AG08395 (cell line): ENCODE measurements at regions not wholly inside any gene's neighbourhood (a gene's known extent, or its start where the extent isn't known, plus 50 kb on each side); places are given as distances from the start of the nearest gene placed in this dataset.

Experiments
- DNase-seq: peaks from one replicate; pipeline ENCODE4 v3.0.0; 2012; ENCODE audit warnings: mixed read lengths, low spot score

DNA sequence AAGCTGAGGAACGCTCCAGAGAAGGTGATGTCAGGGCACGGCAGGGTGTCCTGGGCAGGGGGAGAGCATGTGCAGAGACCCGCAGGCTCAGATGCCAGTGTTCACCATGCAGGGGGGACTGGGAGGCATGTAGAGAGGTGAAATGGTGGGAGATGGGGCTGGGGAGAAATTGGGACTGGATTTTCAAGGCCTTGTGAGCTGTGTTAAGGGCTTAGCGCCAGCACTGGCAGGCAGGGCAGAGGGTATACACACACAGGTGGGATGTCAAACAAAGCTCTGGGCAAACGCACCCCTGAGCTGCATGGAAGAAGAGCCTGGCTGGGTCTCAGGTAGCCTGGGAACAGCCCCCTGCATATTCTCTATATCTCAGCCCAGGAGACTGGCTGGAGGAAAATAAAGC lies 282.7 kb downstream of the SHQ1 start:
- DNase-seq = no peak

DNA sequence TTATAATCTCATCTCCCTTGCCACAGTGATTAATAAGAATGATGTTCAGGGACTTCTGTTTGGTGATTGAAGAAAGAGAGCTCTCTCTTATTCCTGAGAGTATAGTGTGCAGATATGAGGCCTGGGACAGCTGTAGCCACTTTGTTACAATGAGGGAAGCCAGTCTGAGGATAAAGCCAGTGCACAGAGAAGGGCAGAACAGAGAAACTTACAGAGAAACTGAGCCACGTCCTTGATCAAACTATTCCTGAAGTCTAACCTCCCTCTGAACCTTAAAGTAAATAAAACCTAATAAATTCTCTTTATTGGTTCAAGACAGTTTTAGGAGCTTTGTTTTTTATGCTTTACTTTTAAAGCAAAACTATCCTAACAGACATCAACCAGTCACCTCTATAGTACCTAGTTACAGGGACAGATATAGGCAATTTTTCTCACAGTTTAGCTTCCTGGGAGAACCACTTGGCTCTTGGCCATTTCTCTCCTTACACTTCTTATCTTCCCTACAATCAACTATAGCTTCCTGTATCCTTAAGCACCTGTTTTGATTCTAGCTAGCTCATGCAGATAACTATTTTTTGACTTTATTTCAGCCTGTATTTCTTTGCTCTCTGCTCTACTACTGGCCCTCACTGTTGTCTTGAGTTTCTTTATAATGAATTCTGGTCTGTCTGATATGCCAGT lies 284.4 kb downstream of the SHQ1 start:
- DNase-seq = no peak

DNA sequence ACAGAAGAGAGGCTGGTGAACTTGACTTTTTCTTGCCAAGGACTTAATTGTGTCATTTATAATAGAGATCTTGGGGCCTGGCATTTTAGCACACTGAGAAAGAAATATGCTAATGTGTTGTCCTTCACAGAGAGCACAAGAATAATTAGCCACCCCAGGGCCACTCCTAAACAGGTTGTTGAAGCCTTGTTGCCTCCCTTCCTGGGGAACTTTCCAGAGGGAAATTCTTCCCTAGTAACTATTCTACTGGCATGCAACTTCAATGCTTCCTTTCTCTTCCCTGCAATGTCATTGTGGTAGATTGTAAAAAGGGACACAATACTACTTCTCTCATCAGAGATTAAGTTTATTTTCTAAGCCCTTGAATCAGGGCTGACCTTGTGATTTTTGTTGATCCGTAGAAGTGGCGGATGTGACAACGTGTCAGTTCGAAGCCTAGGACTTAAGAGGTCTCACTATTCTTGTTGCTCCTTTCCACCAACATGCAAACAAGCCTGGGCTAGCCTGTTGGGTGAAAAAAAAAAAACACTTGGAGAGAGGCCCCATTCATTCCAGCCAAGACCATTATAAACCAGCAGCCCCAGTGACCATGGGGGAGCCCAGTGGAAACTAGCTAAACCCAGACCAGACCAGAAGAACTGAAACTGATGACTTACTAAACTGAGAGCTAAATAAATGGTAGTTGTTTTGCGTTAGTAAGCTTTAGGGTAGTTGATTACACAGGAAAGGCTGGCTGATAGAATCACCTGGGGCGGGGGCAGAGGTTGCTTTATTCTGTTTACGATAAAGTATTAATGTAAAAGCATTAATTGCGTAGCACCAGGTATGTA lies 287.2 kb downstream of the SHQ1 start:
- no peak for DNase-seq

DNA sequence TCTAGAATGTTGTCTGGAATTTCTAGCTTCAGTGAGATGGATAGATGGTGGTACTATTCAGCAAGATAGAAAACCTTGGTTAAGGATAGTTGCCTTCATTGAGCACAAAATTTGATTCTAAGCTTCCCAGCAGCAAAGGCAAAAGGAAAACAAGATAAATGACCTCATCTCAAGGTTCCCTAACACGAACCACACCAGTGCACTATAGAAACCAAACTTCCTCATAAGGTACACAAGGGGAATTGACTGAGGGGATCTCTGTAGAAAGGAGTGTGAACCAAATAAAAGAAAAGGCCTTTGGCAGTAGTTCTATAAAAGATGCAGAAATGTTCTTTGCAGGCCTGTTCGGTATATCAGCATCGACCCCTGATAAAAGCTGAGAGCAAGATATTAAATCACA lies 288.9 kb downstream of the SHQ1 start:
- no peak for DNase-seq

DNA sequence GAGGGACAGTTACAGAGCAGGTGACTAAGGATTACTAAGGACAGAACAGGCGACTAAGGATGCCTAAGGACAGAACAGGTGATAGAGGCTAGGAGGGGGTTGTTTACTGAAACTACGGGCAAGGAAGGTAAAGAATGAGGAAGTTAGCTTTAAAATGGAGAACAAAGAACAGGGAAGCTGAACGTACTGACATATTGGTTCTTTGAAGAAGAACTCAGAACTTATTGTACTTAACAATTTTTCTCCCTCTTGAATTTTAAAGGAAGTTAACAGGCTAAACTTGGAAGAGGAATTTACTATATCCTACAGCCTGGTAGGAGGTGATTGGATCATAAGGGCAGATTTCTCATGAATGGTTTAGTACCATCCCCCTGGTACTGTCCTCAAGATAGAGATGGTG lies 290.2 kb downstream of the SHQ1 start:
- DNase-seq = no peak

DNA sequence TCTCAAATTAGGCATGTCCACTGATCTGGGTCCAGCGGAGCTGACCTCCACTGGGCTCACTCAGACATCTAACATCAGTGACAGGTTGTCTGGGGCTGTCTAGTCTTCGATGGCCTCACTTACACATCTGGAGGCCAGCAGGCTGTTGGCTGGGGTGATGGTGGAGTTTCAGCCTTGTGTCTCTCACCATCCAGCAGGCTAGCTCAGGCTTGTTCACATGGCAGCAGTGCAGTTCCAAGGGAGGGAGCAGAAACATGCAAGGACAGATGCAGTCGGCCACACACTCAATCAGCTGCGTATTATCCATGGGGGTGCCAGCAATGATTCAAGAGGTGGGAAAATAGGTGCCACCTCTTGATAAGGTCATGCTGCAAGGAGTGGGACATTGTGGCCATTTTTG lies 292.5 kb downstream of the SHQ1 start:
- DNase-seq = no peak

DNA sequence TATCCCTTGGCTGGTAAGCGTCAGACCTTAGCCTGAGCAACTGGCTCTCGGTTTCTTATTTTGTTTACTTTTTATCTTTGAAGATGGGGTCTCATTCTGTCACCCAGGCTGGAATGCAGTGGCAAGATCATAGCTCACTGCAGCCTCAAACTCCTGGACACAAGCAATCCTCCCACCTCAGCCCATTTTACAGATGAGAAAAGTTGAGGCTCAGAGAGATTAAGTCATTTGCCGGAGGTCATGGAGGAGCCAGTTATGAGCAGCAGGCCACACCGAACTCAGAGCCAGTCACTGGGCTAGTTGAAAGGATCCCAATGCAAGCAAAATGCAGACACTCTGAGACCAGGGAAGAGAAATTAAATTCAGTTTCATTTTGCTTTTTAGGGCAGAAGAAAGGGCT lies 293.6 kb downstream of the SHQ1 start:
- no peak for DNase-seq

DNA sequence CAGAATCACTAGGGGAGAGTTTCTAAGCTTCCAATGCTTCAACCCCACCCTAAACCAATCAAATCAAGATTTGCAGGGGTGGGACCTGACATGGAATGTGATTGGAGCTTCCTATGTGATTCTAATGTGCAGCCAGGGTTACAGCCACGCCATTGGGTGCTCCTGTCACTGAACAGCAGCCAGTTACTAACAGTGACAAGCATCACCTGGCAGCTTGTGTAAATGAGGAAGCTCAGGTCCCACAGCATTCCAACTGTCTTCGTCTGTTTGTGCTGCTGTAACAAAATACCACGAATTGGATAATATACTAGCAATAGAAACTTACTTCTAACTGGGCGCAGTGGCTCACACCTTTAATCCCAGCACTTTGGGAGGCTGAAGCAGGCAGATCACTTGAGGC lies 294.9 kb downstream of the SHQ1 start:
- no peak for DNase-seq

DNA sequence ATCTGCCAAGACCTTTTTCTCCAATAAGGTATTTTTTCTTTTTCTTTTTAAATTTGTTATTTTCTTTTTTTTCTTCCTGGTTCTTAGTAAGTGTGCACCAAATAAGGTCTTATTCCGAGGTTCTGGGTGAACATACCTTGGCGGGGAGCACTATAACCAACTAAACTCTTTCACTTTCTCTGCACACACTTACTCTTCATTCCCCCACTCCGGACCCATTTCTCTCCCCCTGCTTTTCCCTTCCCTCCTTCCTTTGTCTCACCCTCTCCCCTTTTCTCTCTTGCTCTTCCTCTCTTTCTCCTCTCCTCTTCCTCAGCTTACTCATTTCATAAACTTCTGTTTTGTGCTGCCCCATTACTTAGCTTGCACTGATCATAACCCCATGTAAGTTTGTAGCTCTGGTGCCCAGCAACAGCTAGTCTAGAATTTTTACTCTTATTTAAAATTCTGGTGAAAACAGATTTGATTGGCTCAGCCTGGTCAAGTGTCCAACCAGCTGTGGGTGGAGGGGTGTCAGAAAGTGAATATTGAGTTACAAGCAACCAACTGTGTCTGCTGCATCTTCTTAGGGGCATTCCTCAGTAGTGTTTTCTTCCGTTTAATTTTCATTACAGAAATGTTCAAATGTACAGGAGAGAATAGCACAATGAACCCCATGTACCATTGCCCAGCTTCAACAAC lies 297.5 kb downstream of the SHQ1 start:
- no peak for DNase-seq

DNA sequence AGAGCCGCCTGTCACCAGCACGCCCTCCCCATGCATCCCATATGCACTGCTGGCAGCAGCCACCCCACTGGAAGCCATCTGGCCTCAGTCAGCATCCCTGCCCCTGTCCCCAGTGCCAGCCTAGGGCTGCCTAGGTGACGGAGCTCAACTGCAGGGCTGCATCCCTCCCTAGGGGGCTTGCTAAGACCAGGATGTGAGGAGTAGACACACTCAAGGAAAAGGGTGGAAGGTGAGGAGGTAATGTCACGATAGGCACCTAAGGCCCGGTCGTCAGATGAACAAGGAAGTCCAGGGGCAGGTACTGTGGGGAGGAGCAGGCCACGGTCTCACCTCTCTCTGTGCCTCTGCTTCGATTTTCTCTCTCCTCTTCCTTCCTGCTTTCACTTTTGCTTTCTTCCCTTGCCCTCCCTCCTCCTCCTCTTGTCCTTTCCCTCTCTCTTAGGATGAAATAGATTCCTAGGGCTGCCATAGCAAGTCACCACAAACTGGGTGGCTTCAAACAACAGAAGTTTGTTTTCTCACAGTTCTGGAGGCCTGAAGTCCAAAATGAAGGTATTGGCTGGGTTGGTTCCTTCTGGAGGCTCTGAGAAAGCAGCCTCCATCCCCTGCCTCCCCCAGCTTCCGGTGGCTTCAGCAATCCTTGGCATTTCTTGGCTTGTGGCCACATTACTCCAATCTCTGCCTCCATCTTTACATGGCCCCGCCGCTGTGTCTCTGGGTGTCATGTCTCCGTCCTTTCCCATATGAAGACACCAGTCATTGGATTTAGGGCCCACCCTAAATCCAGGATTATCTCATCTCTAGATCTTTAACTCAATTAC lies 298.3 kb downstream of the SHQ1 start:
- no peak for DNase-seq

DNA sequence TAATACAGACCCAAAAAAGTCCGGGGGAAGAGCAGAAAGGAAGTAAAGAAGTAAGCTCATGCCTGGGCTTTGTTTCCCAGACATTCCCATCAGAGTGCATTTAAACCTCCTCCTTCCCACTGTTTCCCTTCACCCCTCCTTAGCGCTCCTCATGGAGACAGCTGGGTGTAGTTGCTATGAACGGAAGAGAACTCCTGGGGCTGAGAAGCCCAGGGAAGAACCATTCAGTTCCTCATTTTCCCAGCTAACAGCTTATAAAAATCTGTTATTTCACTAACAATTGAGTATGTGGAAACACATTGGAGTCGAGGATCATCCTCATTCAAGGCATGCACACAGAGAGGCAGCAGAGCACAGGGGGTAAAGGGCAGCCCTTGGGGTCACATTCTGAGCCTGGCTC lies 299.3 kb downstream of the SHQ1 start:
- no peak for DNase-seq

DNA sequence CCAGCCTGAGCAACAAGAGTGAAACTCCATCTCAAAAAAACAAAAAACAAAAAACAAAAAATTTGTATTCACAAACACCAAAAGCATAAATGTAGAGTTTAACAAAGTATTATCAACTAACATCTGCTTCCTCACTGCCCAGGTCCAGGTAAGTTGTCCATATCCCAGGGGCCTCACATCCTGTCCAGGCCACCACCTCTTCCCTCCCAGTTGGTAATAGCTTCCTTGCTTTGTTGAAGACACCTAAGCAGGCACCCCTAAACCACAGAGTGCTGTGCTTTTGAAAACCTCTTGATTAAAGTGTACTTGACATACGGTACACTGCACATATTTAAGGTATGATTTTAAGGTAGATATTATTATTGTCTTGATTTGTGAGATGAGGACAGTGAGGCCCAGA lies 299.8 kb downstream of the SHQ1 start:
- DNase-seq = no peak

DNA sequence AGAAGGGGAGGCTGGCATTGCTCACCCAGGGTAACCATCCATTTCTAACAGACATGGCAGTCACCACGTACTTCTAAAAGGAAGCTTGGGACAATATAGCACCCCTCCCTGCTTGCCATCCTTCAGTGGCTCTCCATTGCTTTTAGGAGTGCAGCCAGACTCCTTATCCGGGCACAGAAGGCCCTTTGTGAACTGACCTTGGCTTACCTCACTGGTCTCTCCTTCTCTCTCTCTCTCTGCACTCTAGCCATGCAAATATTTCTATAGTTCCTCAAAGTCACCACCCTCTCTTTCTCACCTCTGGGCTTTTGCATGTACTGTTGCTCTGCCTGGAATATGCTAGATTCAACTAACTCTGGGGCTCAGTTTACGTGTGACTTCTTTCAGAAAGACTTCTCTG lies 301.1 kb downstream of the SHQ1 start:
- DNase-seq = no peak

DNA sequence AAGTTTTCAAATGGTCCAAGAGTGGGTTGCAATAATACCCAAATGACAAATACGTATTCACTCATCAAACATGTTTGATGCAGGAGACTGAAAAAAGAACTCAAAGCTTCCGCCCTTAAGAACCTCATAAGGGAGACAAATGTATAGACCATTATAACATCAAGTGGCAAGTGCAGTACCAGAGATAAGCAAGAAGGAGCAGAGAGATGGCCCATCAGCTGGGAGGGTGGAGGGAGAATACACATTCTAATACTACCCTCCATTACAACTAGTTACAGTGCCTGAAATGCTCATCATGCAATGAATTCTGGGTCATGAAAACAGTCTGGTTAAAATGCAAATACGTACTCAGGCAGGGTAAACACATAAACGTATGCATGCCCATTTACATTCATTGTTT lies 304.0 kb downstream of the SHQ1 start:
- no peak for DNase-seq

DNA sequence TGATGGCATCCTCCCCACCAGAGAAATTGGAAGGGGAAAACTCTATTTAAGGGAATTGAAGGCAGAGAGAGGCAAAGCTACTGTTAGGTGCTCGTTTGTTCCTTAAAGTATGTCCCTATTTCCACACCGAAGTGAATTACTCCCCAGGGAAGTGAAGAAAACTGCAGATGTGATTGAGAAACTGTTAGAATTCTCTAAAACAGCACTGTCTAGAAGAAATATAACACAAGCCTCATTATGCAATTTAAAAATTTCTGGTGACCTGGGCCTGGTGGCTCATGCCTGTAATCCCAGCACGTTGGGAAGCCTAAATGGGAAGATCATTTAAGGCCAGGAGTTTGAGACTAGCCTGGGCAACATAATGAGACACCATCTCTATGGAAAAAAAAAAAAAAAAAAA lies 305.0 kb downstream of the SHQ1 start:
- DNase-seq = no peak

DNA sequence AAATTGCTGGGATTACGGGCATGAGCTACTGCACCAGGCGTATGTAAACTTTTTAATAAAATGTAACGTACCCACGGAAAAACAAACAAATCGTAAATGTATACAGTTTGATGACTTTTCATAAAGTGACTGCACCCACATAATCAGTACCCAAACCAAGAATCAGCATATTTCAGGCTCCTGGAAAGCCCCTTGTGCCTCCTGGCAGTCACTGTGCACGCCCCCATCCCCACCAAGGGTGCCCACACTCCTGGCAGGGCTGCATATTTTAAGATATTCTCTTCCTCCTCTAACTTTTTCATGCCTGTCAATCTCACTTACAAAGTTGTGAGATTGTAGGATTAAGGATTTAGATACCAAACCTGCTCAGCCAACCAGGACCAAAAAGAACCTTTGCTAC lies 305.5 kb downstream of the SHQ1 start:
- DNase-seq = no peak

DNA sequence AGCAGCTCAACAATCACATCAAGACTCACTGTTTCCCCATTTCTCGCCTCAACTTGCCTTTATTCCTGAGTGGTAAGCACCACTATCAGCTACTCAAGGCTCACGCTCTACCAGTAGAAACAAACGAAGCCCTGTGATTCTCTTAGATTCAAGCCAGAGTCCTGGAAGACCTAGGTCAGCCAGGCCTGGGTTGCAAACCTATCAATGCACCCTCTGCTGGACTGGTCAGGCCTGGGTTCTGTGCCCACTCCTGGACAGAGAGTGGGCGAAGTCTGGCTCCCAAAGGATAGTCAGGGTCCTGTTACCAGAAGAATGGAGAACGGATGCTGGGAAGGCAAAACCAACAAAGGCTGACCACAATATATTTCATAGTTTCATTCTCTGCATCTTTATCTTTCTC lies 308.4 kb downstream of the SHQ1 start:
- DNase-seq = no peak

DNA sequence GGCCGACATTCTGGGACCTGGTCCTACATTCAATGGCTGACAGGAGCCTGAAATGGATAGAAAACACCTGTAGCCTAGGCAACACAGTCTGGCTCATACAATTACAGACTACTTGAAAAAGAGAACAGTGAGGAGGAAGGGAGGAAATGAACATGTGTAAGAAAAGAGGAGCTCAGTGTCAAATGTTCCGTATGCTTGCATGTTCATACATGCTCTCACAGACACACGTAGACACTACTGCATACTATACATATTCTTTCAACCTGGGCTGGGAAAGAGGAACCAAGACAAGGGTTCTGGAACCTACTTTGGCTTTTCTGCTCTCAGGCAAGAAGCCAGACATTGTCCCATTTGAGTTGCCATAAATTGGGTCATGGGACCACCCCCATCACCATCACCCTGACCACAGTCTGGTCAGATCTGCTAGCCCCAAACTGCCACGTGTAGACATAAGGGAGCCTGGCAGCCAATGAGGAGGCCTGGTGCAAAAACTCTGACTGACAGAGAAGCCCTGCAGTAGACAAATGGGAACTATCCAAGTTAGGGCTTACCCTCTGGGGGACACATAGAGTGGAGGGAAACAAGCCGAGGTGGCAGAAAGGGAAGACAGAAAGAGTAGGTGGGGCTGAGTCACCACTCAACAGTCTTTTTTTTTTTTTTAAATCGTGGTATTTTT lies 310.0 kb downstream of the SHQ1 start:
- DNase-seq = no peak

DNA sequence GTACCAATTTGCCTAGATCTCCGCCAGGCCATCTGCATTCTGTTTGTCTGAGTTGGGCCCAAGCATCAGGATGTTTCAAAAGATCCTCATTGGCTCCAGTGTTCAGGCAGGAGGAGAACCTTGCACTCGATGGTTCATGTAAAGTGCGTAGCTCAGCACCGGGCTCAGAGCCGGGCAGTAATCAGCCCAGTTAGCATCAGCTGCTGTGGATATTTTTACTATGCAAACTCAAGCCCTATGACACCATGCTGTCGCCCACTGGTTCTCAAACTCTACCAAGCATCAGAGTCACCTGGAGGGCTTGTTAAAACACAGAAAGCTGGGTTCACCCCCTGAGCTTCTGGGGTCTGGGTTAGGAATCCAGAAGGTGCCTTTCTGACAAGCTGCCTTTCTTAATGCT lies 310.8 kb downstream of the SHQ1 start:
- DNase-seq = no peak

DNA sequence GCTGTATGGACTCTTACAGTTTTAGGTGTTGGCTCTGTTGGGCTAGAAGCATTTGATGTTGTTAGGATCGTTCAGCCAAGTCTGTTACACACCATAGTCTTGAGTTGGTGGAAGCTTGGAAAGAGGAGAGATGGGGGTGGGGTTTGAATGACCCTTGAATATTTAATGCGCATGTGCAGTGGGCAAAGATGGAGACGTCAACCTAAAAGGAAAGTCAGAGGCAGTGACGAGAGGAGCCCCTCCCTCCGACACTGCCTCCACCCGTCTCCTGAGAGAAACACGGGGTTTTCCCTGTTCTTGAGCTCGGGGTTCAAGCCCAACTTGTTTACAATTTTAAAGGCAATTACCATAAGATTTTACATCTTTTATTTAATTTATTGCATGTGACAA lies 311.4 kb downstream of the SHQ1 start:
- no peak for DNase-seq

DNA sequence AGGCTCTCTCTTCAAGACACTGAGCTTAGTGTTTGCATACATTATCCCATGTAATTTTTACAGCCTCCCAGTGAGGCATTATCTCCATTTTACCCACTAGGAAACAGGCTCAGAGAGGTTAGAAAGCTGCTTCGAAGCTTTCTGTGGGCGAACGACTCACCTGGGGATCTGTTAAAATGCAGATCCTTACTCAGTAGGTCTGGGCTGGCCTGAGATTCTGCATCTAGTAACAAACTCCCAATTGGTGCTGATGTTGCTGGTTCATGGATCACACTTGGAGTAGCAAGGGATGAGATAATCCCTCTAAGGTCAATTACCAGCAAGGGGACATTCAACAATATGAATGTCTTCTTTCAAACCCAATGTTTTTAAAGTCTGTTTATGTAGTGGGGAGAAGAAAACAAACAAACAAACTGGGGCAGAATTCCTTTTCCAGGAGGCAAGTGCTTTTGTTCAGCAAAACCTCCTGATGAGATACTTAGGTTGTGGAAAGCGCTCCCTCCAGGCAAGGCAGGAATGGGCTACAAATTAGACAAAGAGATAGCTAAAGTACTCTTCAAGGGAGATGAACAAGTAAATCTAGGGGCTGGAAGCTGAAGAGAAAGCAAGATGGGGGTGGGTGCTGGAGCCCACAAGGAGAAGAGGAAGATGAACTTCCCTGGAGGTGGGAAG lies 311.9 kb downstream of the SHQ1 start:
- DNase-seq = no peak
